GM21576 (cell line): ENCODE measurements at regions not wholly inside any gene's neighbourhood (a gene's known extent, or its start where the extent isn't known, plus 50 kb on each side); places are given as distances from the start of the nearest gene placed in this dataset.
A peak's percentile ranks its signal among the peaks of the same experiment; 100 is the strongest.

Source experiments
- ATAC-seq: cut with Tn5 transposase; IDR thresholded peaks from one replicate; pipeline ENCODE4 v1.9.1; 2021; ENCODE audit warnings: mild to moderate bottlenecking, moderate library complexity; ENCODE audit not compliant: unreplicated experiment

DNA sequence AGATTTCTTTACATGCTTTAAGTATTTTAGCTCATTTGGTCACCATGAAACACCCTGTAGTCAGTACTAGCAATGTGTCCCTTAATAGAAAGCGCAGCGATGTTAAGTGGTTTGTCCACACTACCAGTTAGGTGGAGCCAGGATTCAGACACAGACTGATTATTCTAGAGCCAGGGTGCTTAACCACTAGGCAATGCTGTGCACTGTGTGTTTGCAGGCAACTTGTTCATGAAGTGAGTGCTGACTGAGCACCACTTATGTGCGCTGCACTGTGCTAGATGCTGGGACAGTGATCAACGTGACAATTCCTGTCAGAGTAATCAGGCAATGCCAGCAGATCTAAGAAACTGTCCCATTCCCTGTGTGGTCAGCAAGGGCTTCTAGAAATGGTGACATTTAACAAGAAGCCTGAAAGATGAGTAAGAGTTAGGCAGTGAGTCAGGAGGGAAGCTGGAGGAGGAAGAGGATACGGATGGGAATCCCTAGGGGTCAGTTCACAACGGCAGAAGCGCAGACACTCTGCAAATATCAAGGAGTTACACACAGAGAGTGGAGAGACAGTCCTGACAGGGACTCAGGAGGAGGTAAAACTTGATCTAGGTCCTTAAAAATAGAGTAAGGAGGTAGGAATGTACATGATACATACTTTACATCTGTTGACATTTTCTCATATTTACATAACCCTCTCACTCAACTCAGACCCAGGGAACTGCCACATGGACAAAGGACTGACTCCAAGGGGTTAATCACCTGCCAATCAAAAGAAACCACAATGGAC is 69.7 kb upstream of the EGR2 start:
- no peak for ATAC-seq

DNA sequence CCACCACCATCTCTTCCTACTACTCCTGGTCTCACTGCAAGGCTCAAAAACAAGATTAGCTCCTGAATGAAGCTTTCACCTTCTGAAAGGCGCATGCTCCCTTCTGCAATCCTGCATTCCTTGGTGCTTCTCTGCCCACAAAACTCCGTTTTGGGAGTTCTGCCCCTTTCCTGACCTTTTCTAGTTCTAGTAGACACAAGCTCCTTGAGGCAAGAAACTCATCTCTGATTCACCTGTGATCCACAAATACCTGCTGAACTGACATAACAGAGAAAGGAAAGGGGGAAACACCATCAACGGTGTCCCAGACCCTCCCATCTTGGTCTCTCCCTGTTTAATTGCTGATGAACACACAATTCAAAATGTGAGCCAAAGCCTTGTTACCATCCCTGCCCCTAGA is 64.0 kb upstream of the EGR2 start:
- ATAC-seq, result no peak

DNA sequence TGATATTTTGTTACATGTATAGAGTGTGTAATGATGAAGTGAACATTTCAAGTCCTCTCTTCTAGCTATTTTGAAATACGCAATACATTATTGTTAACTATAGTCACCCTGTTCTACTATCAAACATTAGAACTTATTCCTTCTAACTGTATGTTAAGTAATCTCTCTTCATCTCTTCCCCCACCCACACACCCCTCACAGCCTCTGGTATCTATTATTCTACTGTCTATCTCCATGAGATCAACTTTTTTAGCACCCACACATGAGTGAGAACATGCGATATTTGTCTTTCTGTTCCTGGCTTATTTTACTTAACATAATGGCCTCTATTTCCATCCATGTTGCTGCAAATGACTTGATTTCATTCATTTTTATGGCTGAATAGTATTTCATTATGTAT is 57.7 kb upstream of the EGR2 start:
- ATAC-seq, result no peak

DNA sequence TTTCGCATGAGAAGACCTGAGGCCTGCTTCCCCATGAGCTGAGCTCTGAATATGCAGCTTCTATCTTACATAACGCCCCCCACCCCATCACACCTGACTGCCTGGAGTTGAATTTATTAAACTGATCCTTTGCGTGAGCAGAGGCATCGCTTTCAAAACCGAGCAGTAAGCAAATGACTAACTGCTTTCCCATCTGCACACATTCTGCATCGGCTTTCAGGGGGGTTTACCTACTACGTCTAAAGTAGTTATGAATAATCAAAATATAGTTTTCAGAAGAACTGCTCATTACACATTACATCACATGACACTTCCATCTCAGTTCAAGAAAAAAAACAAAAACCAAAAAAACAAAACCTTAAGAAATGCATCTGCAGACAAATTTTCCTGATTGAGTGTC is 54.7 kb upstream of the EGR2 start:
- peak; percentile 93 for ATAC-seq

DNA sequence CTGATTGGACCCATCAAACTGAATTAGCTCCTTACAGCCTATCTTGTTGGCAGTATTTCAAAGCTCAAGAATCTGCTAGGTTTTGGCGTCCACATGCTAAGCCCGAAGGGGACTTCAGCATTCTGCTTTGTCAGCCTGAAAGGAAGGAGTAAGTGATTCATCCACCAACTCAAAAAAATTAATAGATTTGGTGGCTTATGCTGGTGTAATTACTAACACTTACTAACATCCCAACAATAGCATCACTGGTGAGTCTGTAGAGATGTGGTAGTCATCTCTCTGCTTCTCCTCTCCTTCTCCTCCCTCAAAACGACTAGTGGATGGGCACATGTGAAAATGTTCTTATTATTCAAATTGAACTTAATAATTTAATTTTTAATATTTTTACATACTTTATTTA is 53.8 kb upstream of the EGR2 start:
- no peak for ATAC-seq

DNA sequence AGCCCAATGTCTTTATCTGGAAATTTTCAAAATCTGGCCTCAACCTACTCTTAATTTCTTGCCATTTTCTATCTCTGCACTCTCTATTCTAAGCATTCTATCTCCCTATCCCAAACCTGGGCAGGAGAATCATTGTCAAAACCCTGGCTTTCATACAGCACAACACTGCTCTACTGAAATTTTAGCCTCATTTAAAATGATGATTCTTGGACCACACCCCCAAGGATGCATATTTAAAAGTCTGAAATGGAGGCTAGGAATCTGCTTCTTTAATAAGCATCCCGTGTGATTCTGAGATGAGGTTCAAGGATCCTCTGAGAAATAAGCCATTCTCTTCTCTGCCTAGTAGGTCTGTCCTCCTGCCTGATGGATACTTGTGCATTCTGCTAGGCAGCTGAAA is 50.8 kb upstream of the EGR2 start:
- ATAC-seq, result no peak

DNA sequence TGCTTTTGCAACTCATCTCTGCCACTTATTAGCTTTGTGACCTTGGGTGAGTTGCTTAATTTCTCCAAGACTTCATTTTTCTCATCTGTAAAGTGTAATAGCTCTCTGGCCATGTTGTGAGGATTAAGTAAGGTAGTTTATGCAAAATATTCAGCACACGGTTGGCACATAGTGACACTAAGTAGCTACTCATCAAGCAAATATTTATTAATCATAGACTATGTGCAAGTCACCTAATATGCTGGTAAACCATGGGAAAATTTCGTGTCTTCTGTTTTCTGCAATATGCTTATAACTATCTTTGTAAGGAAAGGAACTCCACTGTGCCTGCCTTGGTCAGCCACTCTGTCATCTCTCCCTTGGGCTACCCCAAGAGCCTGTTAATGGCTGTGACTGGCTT is 50.3 kb upstream of the EGR2 start:
- no peak for ATAC-seq
